T-cell (primary cell): ENCODE measurements at regions not wholly inside any gene's neighbourhood (a gene's known extent, or its start where the extent isn't known, plus 50 kb on each side); places are given as distances from the start of the nearest gene placed in this dataset.

Experiments used
- ATAC-seq, 4 experiments: fragments of 200-7000 bp in 3 of 4; fragments of 150-1000 bp in 1 of 4; cut with Tn5 transposase; replicated peaks in 1 of 4; 1 replicate in 3 of 4; 2 replicates in 1 of 4; pipeline ENCODE4 v1.10.0; 2021; ENCODE audit warnings: moderate library complexity in 3 of 4, mild to moderate bottlenecking in 2 of 4, moderate number of reproducible peaks in 1 of 4
- CTCF ChIA-PET, 2 donors: fragments of 300-600 bp; sonication (Branson Sonifier 250); formaldehyde crosslinking; loops; one replicate each; lab custom pipeline; 2022; ENCODE audit warnings: antibody characterized with exemption in 2 of 2; lab: Charles Lee
- POLR2A ChIA-PET, 2 donors: fragments of 300-600 bp; sonication (Branson Sonifier 250); formaldehyde crosslinking; loops; one replicate each; lab custom pipeline; 2022; ENCODE audit warnings: antibody characterized with exemption in 2 of 2; lab: Charles Lee
- DNase-seq, 35 experiments: peaks; one replicate each; pipeline versions ENCODE4 v3.0.0 to v3.0.0-alpha.2; 2013 to 2023
- H3K27ac ChIP-seq: one replicate; pipeline ENCODE4 v1.5.1; 2013; ENCODE audit warnings: low read length
- H3K27me3 ChIP-seq, 2 experiments: replicated peaks in 1 of 2; 1 replicate in 1 of 2; 2 replicates in 1 of 2; pipeline versions ENCODE4 v1.6.1 to v1.7.0; 2013; ENCODE audit warnings: low read length in 1 of 2, mixed read lengths in 1 of 2; ENCODE audit not compliant: control insufficient read depth in 2 of 2, insufficient read depth in 2 of 2; ENCODE audit errors: extremely low read depth in 1 of 2
- H3K36me3 ChIP-seq, 2 donors: 1 replicate in 1 of 2; 2 replicates in 1 of 2; pipeline versions ENCODE4 v1.6.1 to v1.7.0; 2013; ENCODE audit warnings: low read length in 1 of 2; ENCODE audit not compliant: control insufficient read depth in 2 of 2, insufficient read depth in 1 of 2; ENCODE audit errors: extremely low read depth in 1 of 2
- H3K4me1 ChIP-seq, 2 experiments: 1 replicate in 1 of 2; 2 replicates in 1 of 2; pipeline versions ENCODE4 v1.6.1 to v1.7.0; 2013; ENCODE audit warnings: low read length in 2 of 2, mixed read lengths in 1 of 2; ENCODE audit not compliant: insufficient read depth in 2 of 2, control insufficient read depth in 1 of 2; ENCODE audit errors: extremely low read depth in 1 of 2
- H3K4me3 ChIP-seq, 2 donors: 1 replicate in 1 of 2; 2 replicates in 1 of 2; pipeline versions ENCODE4 v1.5.1 to v1.7.0; 2013; ENCODE audit warnings: mild to moderate bottlenecking in 2 of 2, low read length in 1 of 2, moderate library complexity in 1 of 2; ENCODE audit not compliant: control insufficient read depth in 1 of 2; ENCODE audit errors: extremely low read depth in 1 of 2
- H3K9me3 ChIP-seq: 2 replicates; pipeline ENCODE4 v1.7.0; 2013
- H3K27ac Mint-ChIP-seq, 2 donors: one replicate each; pipeline ENCODE4 v1.8.0; 2020 to 2021; ENCODE audit warnings: mild to moderate bottlenecking in 2 of 2, mixed read lengths in 2 of 2
- H3K27me3 Mint-ChIP-seq, 2 donors: one replicate each; pipeline ENCODE4 v1.8.0; 2021 to 2022; ENCODE audit warnings: mixed read lengths in 2 of 2
- H3K36me3 Mint-ChIP-seq: one replicate; pipeline ENCODE4 v1.8.0; 2021; ENCODE audit warnings: mixed read lengths
- H3K4me1 Mint-ChIP-seq, 3 donors: one replicate each; pipeline ENCODE4 v1.8.0; 2020 to 2022; ENCODE audit warnings: mixed read lengths in 3 of 3, mild to moderate bottlenecking in 1 of 3
- H3K4me3 Mint-ChIP-seq, 3 donors: one replicate each; pipeline ENCODE4 v1.8.0; 2020 to 2022; ENCODE audit warnings: mild to moderate bottlenecking in 3 of 3, mixed read lengths in 3 of 3, moderate library complexity in 3 of 3
- H3K9me3 Mint-ChIP-seq, 3 donors: one replicate each; pipeline ENCODE4 v1.8.0; 2020 to 2022; ENCODE audit warnings: mixed read lengths in 3 of 3
- WGBS: methylation state at CpG from one replicate; pipeline ENCODE4 v1.1.5; 2013; ENCODE audit warnings: missing lambda C conversion rate; ENCODE audit not compliant: insufficient coverage; 5-methylcytosine and 5-hydroxymethylcytosine counted together

GRCh38 chrX:42606591-42606990 lies 171.4 kb downstream of the PPP1R2C start:
- Histone ChIP-seq H3K4me1 (no peaks in the 10 kb centered on the region), H3K27ac (no peak overlapping the region), H3K36me3 (no peaks in the 10 kb centered on the region), H3K4me3 (no peak overlapping the region), H3K9me3 (no peaks in the 10 kb centered on the region), H3K27me3 (no peaks in the 10 kb centered on the region)
- no peaks in the 10 kb centered on the region for H3K36me3 Mint-ChIP-seq
- H3K4me1 Mint-ChIP-seq, result no peaks in the 10 kb centered on the region
- ATAC-seq, result no peak
- no peaks in the 10 kb centered on the region for H3K9me3 Mint-ChIP-seq
- H3K27me3 Mint-ChIP-seq, result peaks cover 0 to 6% of the 10 kb centered on the region in 2 donors
- ChIA-PET POLR2A (no interaction called here), CTCF (no interaction called here)
- DNase-seq, result no peak
- H3K27ac Mint-ChIP-seq, result no peak overlapping the region
- no CpG with 5 or more reads among the region's 4 CpGs for WGBS
- no peak overlapping the region for H3K4me3 Mint-ChIP-seq

GRCh38 chrX:42604302-42604701 lies 173.7 kb downstream of the PPP1R2C start:
- no peak overlapping the region for H3K4me3 Mint-ChIP-seq
- no peaks in the 10 kb centered on the region for H3K9me3 Mint-ChIP-seq
- Histone ChIP-seq H3K27ac (no peak overlapping the region), H3K9me3 (no peaks in the 10 kb centered on the region), H3K36me3 (no peaks in the 10 kb centered on the region), H3K27me3 (no peaks in the 10 kb centered on the region), H3K4me3 (no peak overlapping the region), H3K4me1 (no peaks in the 10 kb centered on the region)
- ChIA-PET POLR2A (no interaction called here), CTCF (no interaction called here)
- WGBS, result no CpG with 5 or more reads among the region's 2 CpGs
- H3K27ac Mint-ChIP-seq, result no peak overlapping the region
- peaks cover 0 to 6% of the 10 kb centered on the region in 2 donors for H3K27me3 Mint-ChIP-seq
- DNase-seq (no peak), ATAC-seq (no peak)
- H3K36me3 Mint-ChIP-seq, result no peaks in the 10 kb centered on the region
- no peaks in the 10 kb centered on the region for H3K4me1 Mint-ChIP-seq

- H3K9me3 ChIP-seq, result no peaks in the 10 kb centered on the region
- ATAC-seq (no peak), DNase-seq (no peak)
- H3K4me3 ChIP-seq, result no peak overlapping the region
- H3K27ac ChIP-seq, result no peak overlapping the region
- ChIA-PET POLR2A (no interaction called here), CTCF (interaction anchor here in 1 of 2 donors (0.6 kb wide), 1 partner anchor 14 kb away, joined by 3 read pairs; no protein-coding TSS in a partner anchor)
- no peaks in the 10 kb centered on the region for H3K36me3 Mint-ChIP-seq
- H3K27me3 ChIP-seq, result no peaks in the 10 kb centered on the region
- no peaks in the 10 kb centered on the region for H3K9me3 Mint-ChIP-seq
- H3K4me1 Mint-ChIP-seq, result no peaks in the 10 kb centered on the region
- no peaks in the 10 kb centered on the region for H3K4me1 ChIP-seq
- no peak overlapping the region for H3K4me3 Mint-ChIP-seq
- H3K27me3 Mint-ChIP-seq, result peaks cover 0 to 3% of the 10 kb centered on the region in 2 donors
- no peaks in the 10 kb centered on the region for H3K36me3 ChIP-seq
- WGBS, result no CpG with 5 or more reads among the region's 2 CpGs
- no peak overlapping the region for H3K27ac Mint-ChIP-seq
Observed at GRCh38 chrX:42603016-42603415, 174.9 kb downstream of the PPP1R2C start.

GRCh38 chrX:42602566-42602965 lies 175.4 kb downstream of the PPP1R2C start:
- Histone ChIP-seq H3K27ac (no peak overlapping the region), H3K27me3 (no peaks in the 10 kb centered on the region), H3K36me3 (no peaks in the 10 kb centered on the region), H3K4me1 (no peaks in the 10 kb centered on the region), H3K9me3 (no peaks in the 10 kb centered on the region), H3K4me3 (no peak overlapping the region)
- DNase-seq (no peak), ATAC-seq (no peak)
- Mint-ChIP-seq H3K4me1 (no peaks in the 10 kb centered on the region), H3K9me3 (no peaks in the 10 kb centered on the region), H3K4me3 (no peak overlapping the region), H3K36me3 (no peaks in the 10 kb centered on the region), H3K27ac (no peak overlapping the region), H3K27me3 (peaks cover 0 to 3% of the 10 kb centered on the region in 2 donors)
- CTCF ChIA-PET, result interaction anchor here in 1 of 2 donors (0.6 kb wide), 2 partner anchors 13 to 205 kb away, joined by 3 read pairs; no protein-coding TSS in a partner anchor
- WGBS, result no CpG with 5 or more reads among the region's 1 CpG
- POLR2A ChIA-PET, result no interaction called here

- H3K27me3 ChIP-seq, result no peaks in the 10 kb centered on the region
- no peaks in the 10 kb centered on the region for H3K9me3 Mint-ChIP-seq
- DNase-seq (no peak), ATAC-seq (no peak)
- H3K4me1 ChIP-seq, result no peaks in the 10 kb centered on the region
- H3K4me3 Mint-ChIP-seq, result no peak overlapping the region
- no peak overlapping the region for H3K4me3 ChIP-seq
- H3K27ac ChIP-seq, result no peak overlapping the region
- peaks cover 0 to 3% of the 10 kb centered on the region in 2 donors for H3K27me3 Mint-ChIP-seq
- no peak overlapping the region for H3K27ac Mint-ChIP-seq
- H3K4me1 Mint-ChIP-seq, result no peaks in the 10 kb centered on the region
- ChIA-PET CTCF (interaction anchor here in 1 of 2 donors (0.6 kb wide), 1 partner anchor 205 kb away, joined by 3 read pairs; no protein-coding TSS in a partner anchor), POLR2A (no interaction called here)
- H3K36me3 ChIP-seq, result no peaks in the 10 kb centered on the region
- no CpG with 5 or more reads among the region's 3 CpGs for WGBS
- H3K9me3 ChIP-seq, result no peaks in the 10 kb centered on the region
- no peaks in the 10 kb centered on the region for H3K36me3 Mint-ChIP-seq
Observed at GRCh38 chrX:42602136-42602535, 175.8 kb downstream of the PPP1R2C start.

- POLR2A ChIA-PET, result interaction anchor here in 1 of 2 donors (0.7 kb wide), 1 partner anchor 655 kb away, joined by 3 read pairs; no protein-coding TSS in a partner anchor
- Histone ChIP-seq H3K36me3 (no peaks in the 10 kb centered on the region), H3K9me3 (no peaks in the 10 kb centered on the region), H3K4me1 (no peaks in the 10 kb centered on the region), H3K4me3 (no peak overlapping the region), H3K27ac (no peak overlapping the region), H3K27me3 (no peaks in the 10 kb centered on the region)
- Mint-ChIP-seq H3K27ac (no peak overlapping the region), H3K36me3 (no peaks in the 10 kb centered on the region), H3K4me1 (no peaks in the 10 kb centered on the region), H3K4me3 (no peak overlapping the region), H3K27me3 (no peaks in the 10 kb centered on the region), H3K9me3 (no peaks in the 10 kb centered on the region)
- 82% methylated on average over 2 of the region's 4 CpGs for WGBS
- ATAC-seq (no peak), DNase-seq (no peak)
- CTCF ChIA-PET, result interaction anchor here in 1 of 2 donors (1.1 kb wide), 1 partner anchor 39 kb away, joined by 3 read pairs; no protein-coding TSS in a partner anchor
Observed at GRCh38 chrX:42597481-42597880, 180.5 kb downstream of the PPP1R2C start.
